ENCODE measurements at regions not wholly inside any gene's neighbourhood (a gene's known extent, or its start where the extent isn't known, plus 50 kb on each side); places are given as distances from the start of the nearest gene placed in this dataset.

- DNase-seq (ENCODE audit: low read depth), result no peak
Measured at GRCh38 chr4:178856139-178856800, 1414.0 kb upstream of the AGA start.

DNA sequence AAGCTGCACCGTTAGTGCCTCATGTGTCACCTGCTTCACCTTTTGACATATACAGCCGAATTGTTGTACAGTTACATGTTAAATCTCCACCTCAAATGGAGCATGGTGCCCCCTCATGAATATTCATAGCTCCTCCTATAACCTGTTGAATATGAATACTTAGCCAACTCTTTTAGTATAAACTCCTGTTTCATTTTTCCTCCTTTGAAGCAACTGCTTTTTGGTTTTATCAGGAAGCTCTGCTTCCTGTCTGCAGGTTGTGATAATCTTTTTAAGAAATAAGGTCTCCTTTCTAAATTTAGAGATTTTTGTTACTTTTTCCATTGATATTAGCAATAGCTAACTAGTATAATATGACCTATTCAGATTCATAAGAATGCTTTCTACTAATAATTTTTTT, 1429.2 kb upstream of the AGA start:
- TF ChIP-seq, protein P1, sequence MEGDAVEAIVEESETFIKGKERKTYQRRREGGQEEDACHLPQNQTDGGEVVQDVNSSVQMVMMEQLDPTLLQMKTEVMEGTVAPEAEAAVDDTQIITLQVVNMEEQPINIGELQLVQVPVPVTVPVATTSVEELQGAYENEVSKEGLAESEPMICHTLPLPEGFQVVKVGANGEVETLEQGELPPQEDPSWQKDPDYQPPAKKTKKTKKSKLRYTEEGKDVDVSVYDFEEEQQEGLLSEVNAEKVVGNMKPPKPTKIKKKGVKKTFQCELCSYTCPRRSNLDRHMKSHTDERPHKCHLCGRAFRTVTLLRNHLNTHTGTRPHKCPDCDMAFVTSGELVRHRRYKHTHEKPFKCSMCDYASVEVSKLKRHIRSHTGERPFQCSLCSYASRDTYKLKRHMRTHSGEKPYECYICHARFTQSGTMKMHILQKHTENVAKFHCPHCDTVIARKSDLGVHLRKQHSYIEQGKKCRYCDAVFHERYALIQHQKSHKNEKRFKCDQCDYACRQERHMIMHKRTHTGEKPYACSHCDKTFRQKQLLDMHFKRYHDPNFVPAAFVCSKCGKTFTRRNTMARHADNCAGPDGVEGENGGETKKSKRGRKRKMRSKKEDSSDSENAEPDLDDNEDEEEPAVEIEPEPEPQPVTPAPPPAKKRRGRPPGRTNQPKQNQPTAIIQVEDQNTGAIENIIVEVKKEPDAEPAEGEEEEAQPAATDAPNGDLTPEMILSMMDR (IDR thresholded peaks at IDR 0.05; ENCODE audit: low read length, missing control alignments), result no peak
- no peak for DNase-seq (ENCODE audit: low read depth)
- no peak overlapping the region for H3K4me3 ChIP-seq (replicated peaks; ENCODE audit: low read depth, low read length)

More at GRCh38 chr4:178856139-178856800, 1414.0 kb upstream of the AGA start:
- no peak overlapping the region for H3K4me3 ChIP-seq (replicated peaks; ENCODE audit: low read depth, low read length)
- TF ChIP-seq, protein P1 (IDR thresholded peaks at IDR 0.05; ENCODE audit: low read length, missing control alignments), result no peak

DNA sequence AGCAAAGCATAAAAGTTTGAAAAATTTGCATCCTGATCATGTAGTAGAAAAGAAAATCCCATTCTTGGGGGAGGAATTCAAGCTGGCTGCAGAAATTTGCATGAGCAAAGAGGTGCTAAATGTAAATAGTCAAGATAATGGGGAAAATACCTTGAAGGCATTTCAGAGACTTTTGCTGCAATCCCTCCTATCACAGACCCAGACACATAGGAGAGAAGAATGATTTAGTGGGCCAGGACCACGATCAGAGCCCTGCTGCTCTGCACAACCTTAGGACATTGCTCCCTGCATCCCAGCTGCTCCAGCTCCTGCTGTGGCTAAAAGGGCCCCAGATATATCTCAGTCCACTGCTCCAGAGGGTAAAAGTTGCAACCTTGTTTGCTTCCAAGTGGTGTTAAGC, 1439.7 kb upstream of the AGA start:
- no peak for DNase-seq (ENCODE audit: low read depth)
- H3K4me3 ChIP-seq (replicated peaks; ENCODE audit: low read depth, low read length), result no peak overlapping the region
- TF ChIP-seq, protein P1 (IDR thresholded peaks at IDR 0.05; ENCODE audit: low read length, missing control alignments), result no peak

DNA sequence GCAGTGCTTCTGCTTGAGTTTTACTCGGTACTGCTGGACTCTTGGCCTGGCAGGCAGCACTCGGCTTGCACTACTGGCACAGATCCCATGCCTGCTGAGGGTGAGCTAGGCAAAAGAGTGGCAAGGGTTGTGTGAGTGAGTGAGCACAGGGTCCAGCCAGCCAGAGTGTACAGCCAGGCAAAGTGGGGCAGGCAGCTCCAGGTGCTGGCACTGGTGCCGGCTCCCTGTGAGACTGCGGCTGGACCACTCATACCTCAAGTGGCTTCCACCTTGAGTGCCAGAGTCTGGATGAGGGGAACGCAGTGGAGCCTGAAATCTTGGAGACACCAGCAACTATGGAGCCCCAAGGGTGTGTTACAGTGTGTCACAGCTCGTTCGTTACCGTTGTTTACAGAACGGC, 1451.9 kb upstream of the AGA start:
- DNase-seq (ENCODE audit: low read depth), result no peak
- TF ChIP-seq, protein P1 (IDR thresholded peaks at IDR 0.05; ENCODE audit: low read length, missing control alignments), result no peak
- H3K4me3 ChIP-seq (replicated peaks; ENCODE audit: low read depth, low read length), result no peak overlapping the region

DNA sequence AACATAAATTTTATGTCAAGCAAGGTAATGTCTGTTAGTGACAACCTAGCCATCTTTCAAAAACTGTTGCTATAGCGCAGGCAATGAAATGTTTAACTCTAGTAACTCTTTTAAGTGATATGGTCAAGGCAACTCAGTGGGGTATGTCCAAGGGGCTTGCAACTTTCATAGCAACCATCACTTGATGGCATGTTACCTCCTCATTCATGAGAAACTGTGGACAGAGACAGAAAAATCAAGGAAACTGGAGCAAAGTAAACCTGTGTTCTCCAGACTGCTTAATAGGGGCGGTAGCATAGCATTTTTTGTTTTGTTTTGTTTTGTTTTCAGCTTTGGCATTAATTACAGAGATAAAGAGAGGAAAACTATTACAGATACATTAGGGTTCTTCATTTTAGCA, 1456.8 kb upstream of the AGA start:
- TF ChIP-seq, protein P1 (IDR thresholded peaks at IDR 0.05; ENCODE audit: low read length, missing control alignments), result no peak
- DNase-seq (ENCODE audit: low read depth), result no peak
- no peak overlapping the region for H3K4me3 ChIP-seq (replicated peaks; ENCODE audit: low read depth, low read length)

- TF ChIP-seq, protein P1 (IDR thresholded peaks at IDR 0.05; ENCODE audit: low read length, missing control alignments), result no peak
- no peak for DNase-seq (ENCODE audit: low read depth)
- H3K4me3 ChIP-seq (replicated peaks; ENCODE audit: low read depth, low read length), result no peak overlapping the region
Measured at GRCh38 chr4:178917756-178918155, 1475.5 kb upstream of the AGA start.

- no peak for DNase-seq (ENCODE audit: low read depth)
- H3K4me3 ChIP-seq (replicated peaks; ENCODE audit: low read depth, low read length), result no peak overlapping the region
- TF ChIP-seq, protein P1 (IDR thresholded peaks at IDR 0.05; ENCODE audit: low read length, missing control alignments), result no peak
Measured at GRCh38 chr4:178937130-178937529, 1494.9 kb upstream of the AGA start.
